ENCODE measurements at regions not wholly inside any gene's neighbourhood (a gene's known extent, or its start where the extent isn't known, plus 50 kb on each side); places are given as distances from the start of the nearest gene placed in this dataset.

DNA sequence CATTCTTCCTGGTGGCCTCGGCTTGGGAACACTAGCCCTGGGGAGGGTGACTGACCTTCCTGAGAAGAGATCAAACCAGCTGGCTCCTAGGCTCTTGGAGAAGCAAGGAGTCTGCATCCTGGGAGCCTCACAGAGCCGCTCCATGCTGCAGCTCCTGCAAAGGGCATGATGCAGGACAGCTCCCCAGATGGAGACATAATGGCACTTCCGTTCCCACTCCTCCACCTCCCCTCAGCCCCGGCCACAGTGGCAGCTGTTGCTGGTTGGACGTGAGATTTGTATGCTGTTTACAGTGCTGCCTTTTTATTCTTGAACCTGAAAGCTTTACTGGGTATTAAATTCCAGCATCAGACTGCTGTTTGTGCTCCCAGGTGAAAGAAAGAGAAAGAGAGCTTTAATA, 83.7 kb upstream of the CTTNBP2NL start:
- no peak overlapping the region for H3K27ac ChIP-seq (ENCODE audit: insufficient read depth, low read length)

GRCh38 chr1:112312879-112313278, 83.1 kb upstream of the CTTNBP2NL start:
- TF ChIP-seq, protein P1, sequence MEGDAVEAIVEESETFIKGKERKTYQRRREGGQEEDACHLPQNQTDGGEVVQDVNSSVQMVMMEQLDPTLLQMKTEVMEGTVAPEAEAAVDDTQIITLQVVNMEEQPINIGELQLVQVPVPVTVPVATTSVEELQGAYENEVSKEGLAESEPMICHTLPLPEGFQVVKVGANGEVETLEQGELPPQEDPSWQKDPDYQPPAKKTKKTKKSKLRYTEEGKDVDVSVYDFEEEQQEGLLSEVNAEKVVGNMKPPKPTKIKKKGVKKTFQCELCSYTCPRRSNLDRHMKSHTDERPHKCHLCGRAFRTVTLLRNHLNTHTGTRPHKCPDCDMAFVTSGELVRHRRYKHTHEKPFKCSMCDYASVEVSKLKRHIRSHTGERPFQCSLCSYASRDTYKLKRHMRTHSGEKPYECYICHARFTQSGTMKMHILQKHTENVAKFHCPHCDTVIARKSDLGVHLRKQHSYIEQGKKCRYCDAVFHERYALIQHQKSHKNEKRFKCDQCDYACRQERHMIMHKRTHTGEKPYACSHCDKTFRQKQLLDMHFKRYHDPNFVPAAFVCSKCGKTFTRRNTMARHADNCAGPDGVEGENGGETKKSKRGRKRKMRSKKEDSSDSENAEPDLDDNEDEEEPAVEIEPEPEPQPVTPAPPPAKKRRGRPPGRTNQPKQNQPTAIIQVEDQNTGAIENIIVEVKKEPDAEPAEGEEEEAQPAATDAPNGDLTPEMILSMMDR (conservative IDR thresholded peaks at IDR 0.05 in 1 of 2, IDR thresholded peaks at IDR 0.05 in 1 of 2; ENCODE audit: low read depth in 1 of 2, low read length in 2 of 2) = no peak
- TF ChIP-seq EZH2 (IDR thresholded peaks at IDR 0.05; ENCODE audit: low read length, missing control alignments) = no peak
- Histone ChIP-seq H2AFZ (ENCODE audit: low read length) (no peak overlapping the region), H3K4me1 (ENCODE audit: control insufficient read depth, extremely low read depth, insufficient read depth, low read length) (no peaks in the 10 kb centered on the region), H3K36me3 (ENCODE audit: control insufficient read depth, insufficient read depth, low read length) (no peaks in the 10 kb centered on the region), H3K4me3 (replicated peaks in 1 of 4; ENCODE audit: control extremely low read depth in 1 of 4, insufficient read depth in 1 of 4, low read depth in 3 of 4, low read length in 4 of 4) (no peak overlapping the region), H3K27ac (ENCODE audit: insufficient read depth, low read length) (no peak overlapping the region), H3K79me2 (ENCODE audit: control insufficient read depth, insufficient read depth, low read length) (no peaks in the 10 kb centered on the region), H3K27me3 (ENCODE audit: control insufficient read depth, insufficient read depth, low read length) (peaks cover 7% of the 10 kb centered on the region), H3K9ac (ENCODE audit: insufficient read depth, low read length) (no peak overlapping the region), H4K20me1 (ENCODE audit: control insufficient read depth, extremely low read depth, insufficient read depth, low read length) (no peaks in the 10 kb centered on the region), H3K4me2 (ENCODE audit: extremely low read depth, insufficient read depth, low read length) (no peak overlapping the region), H3K9me3 (ENCODE audit: control insufficient read depth, insufficient read depth, low read depth, low read length) (no peaks in the 10 kb centered on the region)
- DNase-seq (ENCODE audit: low read depth in 2 of 2) = no peak

More for the DNA sequence above, 83.7 kb upstream of the CTTNBP2NL start:
- Histone ChIP-seq H3K36me3 (ENCODE audit: control insufficient read depth, insufficient read depth, low read length) (no peaks in the 10 kb centered on the region), H3K9ac (ENCODE audit: insufficient read depth, low read length) (no peak overlapping the region), H3K9me3 (ENCODE audit: control insufficient read depth, insufficient read depth, low read depth, low read length) (no peaks in the 10 kb centered on the region), H3K79me2 (ENCODE audit: control insufficient read depth, insufficient read depth, low read length) (no peaks in the 10 kb centered on the region), H3K4me1 (ENCODE audit: control insufficient read depth, extremely low read depth, insufficient read depth, low read length) (no peaks in the 10 kb centered on the region), H3K4me2 (ENCODE audit: extremely low read depth, insufficient read depth, low read length) (no peak overlapping the region), H3K27me3 (ENCODE audit: control insufficient read depth, insufficient read depth, low read length) (peaks cover 7% of the 10 kb centered on the region), H2AFZ (ENCODE audit: low read length) (no peak overlapping the region), H4K20me1 (ENCODE audit: control insufficient read depth, extremely low read depth, insufficient read depth, low read length) (no peaks in the 10 kb centered on the region), H3K4me3 (replicated peaks in 1 of 4; ENCODE audit: control extremely low read depth in 1 of 4, insufficient read depth in 1 of 4, low read depth in 3 of 4, low read length in 4 of 4) (no peak overlapping the region)
- TF ChIP-seq EZH2 (IDR thresholded peaks at IDR 0.05; ENCODE audit: low read length, missing control alignments) = no peak
- TF ChIP-seq, protein P1 (conservative IDR thresholded peaks at IDR 0.05 in 1 of 2, IDR thresholded peaks at IDR 0.05 in 1 of 2; ENCODE audit: low read depth in 1 of 2, low read length in 2 of 2) = no peak
- no peak for DNase-seq (ENCODE audit: low read depth in 2 of 2)

GRCh38 chr1:112316254-112316913, 79.6 kb upstream of the CTTNBP2NL start:
- Histone ChIP-seq H3K4me1 (ENCODE audit: control insufficient read depth, extremely low read depth, insufficient read depth, low read length) (no peaks in the 10 kb centered on the region), H3K27ac (ENCODE audit: insufficient read depth, low read length) (no peak overlapping the region), H3K4me2 (ENCODE audit: extremely low read depth, insufficient read depth, low read length) (no peak overlapping the region), H3K9me3 (ENCODE audit: control insufficient read depth, insufficient read depth, low read depth, low read length) (no peaks in the 10 kb centered on the region), H3K27me3 (ENCODE audit: control insufficient read depth, insufficient read depth, low read length) (peaks cover 7% of the 10 kb centered on the region), H3K4me3 (replicated peaks in 1 of 4; ENCODE audit: control extremely low read depth in 1 of 4, insufficient read depth in 1 of 4, low read depth in 3 of 4, low read length in 4 of 4) (no peak overlapping the region), H3K9ac (ENCODE audit: insufficient read depth, low read length) (no peak overlapping the region), H2AFZ (ENCODE audit: low read length) (no peak overlapping the region), H3K36me3 (ENCODE audit: control insufficient read depth, insufficient read depth, low read length) (no peaks in the 10 kb centered on the region), H4K20me1 (ENCODE audit: control insufficient read depth, extremely low read depth, insufficient read depth, low read length) (no peaks in the 10 kb centered on the region), H3K79me2 (ENCODE audit: control insufficient read depth, insufficient read depth, low read length) (no peaks in the 10 kb centered on the region)
- TF ChIP-seq EZH2 (IDR thresholded peaks at IDR 0.05; ENCODE audit: low read length, missing control alignments) = no peak
- TF ChIP-seq, protein P1 (conservative IDR thresholded peaks at IDR 0.05 in 1 of 2, IDR thresholded peaks at IDR 0.05 in 1 of 2; ENCODE audit: low read depth in 1 of 2, low read length in 2 of 2) = no peak
- no peak for DNase-seq (ENCODE audit: low read depth in 2 of 2)

Measured in fibroblast of lung (primary cell).